GM12878 (cell line): ENCODE measurements at regions not wholly inside any gene's neighbourhood (a gene's known extent, or its start where the extent isn't known, plus 50 kb on each side); places are given as distances from the start of the nearest gene placed in this dataset.
A peak's percentile ranks its signal among the peaks of the same experiment; 100 is the strongest.

ENCODE experiments used
- ATAC-seq: fragments of 200-7000 bp; cut with Tn5 transposase; 3 replicates; pipeline ENCODE4 v1.9.1; 2020; ENCODE audit warnings: mild to moderate bottlenecking, moderate library complexity
- BruUV-seq: library from RNA; stranded (reverse); fragments of 400-500 nt; replicated peaks from 2 replicates; lab custom pipeline; 2021; lab: Mats Ljungman, UMichigan
- CTCF ChIA-PET: fragments of 300-600 bp; sonication (Branson Sonifier 250); formaldehyde crosslinking; extraction: SDS; loops from one replicate; lab custom pipeline; 2021; ENCODE audit warnings: inconsistent platforms; lab: Yijun Ruan, JAX
- POLR2A ChIA-PET: fragments of 350-600 bp; formaldehyde crosslinking; extraction: SDS; loops from one replicate; lab custom pipeline; 2021; ENCODE audit warnings: inconsistent platforms; lab: Charles Lee
- RAD21 ChIA-PET: fragments of 300-600 bp; sonication (Branson Sonifier 250); formaldehyde crosslinking; loops from one replicate; lab custom pipeline; 2023; ENCODE audit warnings: antibody characterized with exemption; ENCODE audit not compliant: unreplicated experiment; lab: Charles Lee
- SMC1A ChIA-PET: fragments of 300-600 bp; sonication (Branson Sonifier 250); formaldehyde crosslinking; loops from one replicate; lab custom pipeline; 2023; ENCODE audit not compliant: unreplicated experiment, uncharacterized antibody; lab: Charles Lee
- DNase-seq: peaks from one replicate; pipeline ENCODE4 v3.0.0-alpha.2; 2011; ENCODE audit warnings: low read depth, low spot score
- FAIRE-seq: peaks from 3 replicates; lab custom pipeline; 2011; peaks lifted over from hg19 to GRCh38; lab: Jason Lieb, UNC
- H2AFZ ChIP-seq: 2 replicates; pipeline ENCODE4 v1.6.0; 2011; ENCODE audit warnings: low read depth, low read length, control low read depth; ENCODE audit not compliant: control insufficient read depth
- H3K27ac ChIP-seq: 2 replicates; pipeline ENCODE4 v1.5.1; 2011; ENCODE audit warnings: control low read depth; ENCODE audit not compliant: control insufficient read depth, insufficient read depth
- H3K27me3 ChIP-seq, 2 experiments: replicated peaks in 1 of 2; 2 replicates each; pipeline versions ENCODE4 v1.6.0 to v1.6.1; 2011; ENCODE audit warnings: low read length in 1 of 2; ENCODE audit not compliant: control insufficient read depth in 2 of 2, insufficient read depth in 2 of 2
- H3K36me3 ChIP-seq, 2 experiments: 2 replicates each; pipeline ENCODE4 v1.5.1; 2011; ENCODE audit warnings: low read length in 1 of 2; ENCODE audit not compliant: control insufficient read depth in 2 of 2, insufficient read depth in 2 of 2
- H3K4me1 ChIP-seq: 2 replicates; pipeline ENCODE4 v1.6.1; 2011; ENCODE audit warnings: mild to moderate bottlenecking, low read length, moderate library complexity, mixed read lengths; ENCODE audit not compliant: control insufficient read depth, insufficient read depth
- H3K4me2 ChIP-seq: 2 replicates; pipeline ENCODE4 v1.6.0; 2011; ENCODE audit warnings: control low read depth; ENCODE audit not compliant: control insufficient read depth, insufficient read depth
- H3K4me3 ChIP-seq: fragments of 200-600 bp; sonication (generic); 2 replicates; pipeline ENCODE4 v1.5.1; 2016
- H3K79me2 ChIP-seq: 2 replicates; pipeline ENCODE4 v1.6.0; 2011; ENCODE audit warnings: low read length; ENCODE audit not compliant: control insufficient read depth, insufficient read depth
- H3K9ac ChIP-seq: 2 replicates; pipeline ENCODE4 v1.8.0; 2011; ENCODE audit warnings: low read length, control low read depth, mixed read lengths; ENCODE audit not compliant: control insufficient read depth, insufficient read depth
- H3K9me3 ChIP-seq: replicated peaks from 3 replicates; pipeline ENCODE4 v1.5.1; 2011; ENCODE audit warnings: mild to moderate bottlenecking, low read length; ENCODE audit not compliant: control insufficient read depth, insufficient read depth
- H4K20me1 ChIP-seq: 2 replicates; pipeline ENCODE4 v1.6.0; 2011; ENCODE audit not compliant: control insufficient read depth, insufficient read depth
- WGBS: methylation state at CpG from one replicate; pipeline ENCODE4 v1.1.6; 2016; ENCODE audit warnings: low lambda C conversion rate; ENCODE audit not compliant: insufficient replicate concordance, insufficient coverage; ENCODE audit errors: missing lambda C conversion rate; 5-methylcytosine and 5-hydroxymethylcytosine counted together
- in situ Hi-C: fragments of 300-500 bp; cut with MboI; formaldehyde crosslinking; loops from 9 replicates; pipeline ENCODE4 v1.14.3; 2018; ENCODE audit warnings: mixed read lengths
- intact Hi-C: fragments of 100-400 bp; cut with micrococcal nuclease; formaldehyde crosslinking; loops from one replicate; pipeline ENCODE4 v1.14.2; 2022; ENCODE audit not compliant: unreplicated experiment
- TF ChIP-seq, protein P1 (sequence below): fragments of 450-650 bp; IDR thresholded peaks from 2 replicates; pipeline ENCODE4 v1.6.1; 2018; ENCODE audit warnings: mild to moderate bottlenecking, low read depth, moderate library complexity; ENCODE audit not compliant: partially characterized antibody
- TF ChIP-seq, protein P2 (sequence below): fragments of 450-650 bp; IDR thresholded peaks from 2 replicates; pipeline ENCODE4 v1.6.1; 2016; ENCODE audit warnings: mild to moderate bottlenecking, moderate library complexity, borderline replicate concordance

DNA sequence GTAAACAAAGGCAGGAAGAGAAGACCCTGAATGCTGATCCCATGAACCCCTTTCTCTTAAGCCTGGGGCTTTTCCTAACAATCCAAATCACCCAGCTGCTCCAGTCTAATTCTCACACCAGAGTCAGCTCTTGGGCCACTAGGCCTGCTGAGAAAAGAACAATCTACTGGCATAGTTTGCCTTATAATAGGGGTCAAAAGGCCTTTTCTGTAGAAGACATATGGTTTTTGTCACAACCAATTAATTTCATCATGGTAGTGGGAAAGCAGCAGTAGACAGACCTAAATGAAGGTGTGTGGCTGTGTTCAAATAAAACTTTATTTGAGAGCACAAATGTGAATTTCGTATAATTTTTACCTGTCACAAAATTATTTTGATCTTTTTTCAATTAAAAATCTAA is 994.7 kb upstream of the EPHA7 start:
- no TSS peak for BruUV-seq
- Histone ChIP-seq H3K9ac (no peak overlapping the region), H3K79me2 (no peaks in the 10 kb centered on the region), H3K9me3 (no peaks in the 10 kb centered on the region), H2AFZ (no peak overlapping the region), H3K27ac (no peak overlapping the region), H3K4me1 (no peaks in the 10 kb centered on the region), H3K36me3 (no peaks in the 10 kb centered on the region), H3K4me2 (no peak overlapping the region), H4K20me1 (no peaks in the 10 kb centered on the region), H3K27me3 (no peaks in the 10 kb centered on the region), H3K4me3 (no peak overlapping the region)
- RAD21 ChIA-PET = no interaction called here
- 0% methylated on average over 1 of the region's 1 CpG for WGBS
- DNase-seq (no peak), FAIRE-seq (no peak), ATAC-seq (no peak)
- POLR2A ChIA-PET = no interaction called here
- in situ Hi-C loops (no loop called here), intact Hi-C loops (no loop called here)
- CTCF ChIA-PET = interaction anchor here (1.1 kb wide), 1 partner anchor 680 kb away, joined by 3 read pairs; no protein-coding TSS in a partner anchor
- TF ChIP-seq, protein P1, sequence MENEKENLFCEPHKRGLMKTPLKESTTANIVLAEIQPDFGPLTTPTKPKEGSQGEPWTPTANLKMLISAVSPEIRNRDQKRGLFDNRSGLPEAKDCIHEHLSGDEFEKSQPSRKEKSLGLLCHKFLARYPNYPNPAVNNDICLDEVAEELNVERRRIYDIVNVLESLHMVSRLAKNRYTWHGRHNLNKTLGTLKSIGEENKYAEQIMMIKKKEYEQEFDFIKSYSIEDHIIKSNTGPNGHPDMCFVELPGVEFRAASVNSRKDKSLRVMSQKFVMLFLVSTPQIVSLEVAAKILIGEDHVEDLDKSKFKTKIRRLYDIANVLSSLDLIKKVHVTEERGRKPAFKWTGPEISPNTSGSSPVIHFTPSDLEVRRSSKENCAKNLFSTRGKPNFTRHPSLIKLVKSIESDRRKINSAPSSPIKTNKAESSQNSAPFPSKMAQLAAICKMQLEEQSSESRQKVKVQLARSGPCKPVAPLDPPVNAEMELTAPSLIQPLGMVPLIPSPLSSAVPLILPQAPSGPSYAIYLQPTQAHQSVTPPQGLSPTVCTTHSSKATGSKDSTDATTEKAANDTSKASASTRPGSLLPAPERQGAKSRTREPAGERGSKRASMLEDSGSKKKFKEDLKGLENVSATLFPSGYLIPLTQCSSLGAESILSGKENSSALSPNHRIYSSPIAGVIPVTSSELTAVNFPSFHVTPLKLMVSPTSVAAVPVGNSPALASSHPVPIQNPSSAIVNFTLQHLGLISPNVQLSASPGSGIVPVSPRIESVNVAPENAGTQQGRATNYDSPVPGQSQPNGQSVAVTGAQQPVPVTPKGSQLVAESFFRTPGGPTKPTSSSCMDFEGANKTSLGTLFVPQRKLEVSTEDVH = no peak
- TF ChIP-seq, protein P2, sequence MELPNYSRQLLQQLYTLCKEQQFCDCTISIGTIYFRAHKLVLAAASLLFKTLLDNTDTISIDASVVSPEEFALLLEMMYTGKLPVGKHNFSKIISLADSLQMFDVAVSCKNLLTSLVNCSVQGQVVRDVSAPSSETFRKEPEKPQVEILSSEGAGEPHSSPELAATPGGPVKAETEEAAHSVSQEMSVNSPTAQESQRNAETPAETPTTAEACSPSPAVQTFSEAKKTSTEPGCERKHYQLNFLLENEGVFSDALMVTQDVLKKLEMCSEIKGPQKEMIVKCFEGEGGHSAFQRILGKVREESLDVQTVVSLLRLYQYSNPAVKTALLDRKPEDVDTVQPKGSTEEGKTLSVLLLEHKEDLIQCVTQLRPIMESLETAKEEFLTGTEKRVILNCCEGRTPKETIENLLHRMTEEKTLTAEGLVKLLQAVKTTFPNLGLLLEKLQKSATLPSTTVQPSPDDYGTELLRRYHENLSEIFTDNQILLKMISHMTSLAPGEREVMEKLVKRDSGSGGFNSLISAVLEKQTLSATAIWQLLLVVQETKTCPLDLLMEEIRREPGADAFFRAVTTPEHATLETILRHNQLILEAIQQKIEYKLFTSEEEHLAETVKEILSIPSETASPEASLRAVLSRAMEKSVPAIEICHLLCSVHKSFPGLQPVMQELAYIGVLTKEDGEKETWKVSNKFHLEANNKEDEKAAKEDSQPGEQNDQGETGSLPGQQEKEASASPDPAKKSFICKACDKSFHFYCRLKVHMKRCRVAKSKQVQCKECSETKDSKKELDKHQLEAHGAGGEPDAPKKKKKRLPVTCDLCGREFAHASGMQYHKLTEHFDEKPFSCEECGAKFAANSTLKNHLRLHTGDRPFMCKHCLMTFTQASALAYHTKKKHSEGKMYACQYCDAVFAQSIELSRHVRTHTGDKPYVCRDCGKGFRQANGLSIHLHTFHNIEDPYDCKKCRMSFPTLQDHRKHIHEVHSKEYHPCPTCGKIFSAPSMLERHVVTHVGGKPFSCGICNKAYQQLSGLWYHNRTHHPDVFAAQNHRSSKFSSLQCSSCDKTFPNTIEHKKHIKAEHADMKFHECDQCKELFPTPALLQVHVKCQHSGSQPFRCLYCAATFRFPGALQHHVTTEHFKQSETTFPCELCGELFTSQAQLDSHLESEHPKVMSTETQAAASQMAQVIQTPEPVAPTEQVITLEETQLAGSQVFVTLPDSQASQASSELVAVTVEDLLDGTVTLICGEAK = peak; percentile 53
- SMC1A ChIA-PET = no interaction called here
